H9 (cell line): ENCODE measurements at regions not wholly inside any gene's neighbourhood (a gene's known extent, or its start where the extent isn't known, plus 50 kb on each side); places are given as distances from the start of the nearest gene placed in this dataset.

ENCODE experiments used
- DNase-seq: peaks from one replicate; pipeline ENCODE4 v3.0.0-alpha.2; 2017
- H2AFZ ChIP-seq: one replicate; pipeline ENCODE4 v1.6.1; 2013; ENCODE audit warnings: mild to moderate bottlenecking, low read length, control low read depth, moderate library complexity
- H2AK5ac ChIP-seq: 2 replicates; pipeline ENCODE4 v1.6.1; 2013; ENCODE audit warnings: low read length, control low read depth, mixed read lengths; ENCODE audit not compliant: insufficient read length
- H2BK120ac ChIP-seq: one replicate; pipeline ENCODE4 v1.6.1; 2013; ENCODE audit warnings: low read depth, mild to moderate bottlenecking, low read length, control low read depth, inconsistent platforms; ENCODE audit not compliant: poor library complexity, severe bottlenecking
- H2BK12ac ChIP-seq: 2 replicates; pipeline ENCODE4 v1.6.1; 2013; ENCODE audit warnings: low read length, control low read depth, mixed read lengths, low read depth; ENCODE audit not compliant: insufficient read length
- H2BK15ac ChIP-seq: 2 replicates; pipeline ENCODE4 v1.6.1; 2013; ENCODE audit warnings: low read depth, low read length, control low read depth
- H2BK20ac ChIP-seq: one replicate; pipeline ENCODE4 v1.6.1; 2013; ENCODE audit warnings: low read depth, mild to moderate bottlenecking, low read length, control low read depth, inconsistent platforms; ENCODE audit not compliant: poor library complexity, severe bottlenecking
- H2BK5ac ChIP-seq: 2 replicates; pipeline ENCODE4 v1.6.1; 2013; ENCODE audit warnings: low read length, control low read depth, mixed read lengths; ENCODE audit not compliant: insufficient read length
- H3K14ac ChIP-seq: 2 replicates; pipeline ENCODE4 v1.6.1; 2013; ENCODE audit warnings: low read length, control low read depth; ENCODE audit not compliant: insufficient read depth
- H3K18ac ChIP-seq: 2 replicates; pipeline ENCODE4 v1.6.1; 2013; ENCODE audit warnings: low read depth, mild to moderate bottlenecking, mixed read lengths, low read length, control low read depth; ENCODE audit not compliant: insufficient read length
- H3K23ac ChIP-seq: 2 replicates; pipeline ENCODE4 v1.6.1; 2013; ENCODE audit warnings: low read length, control low read depth, mixed read lengths, low read depth; ENCODE audit not compliant: insufficient read length
- H3K23me2 ChIP-seq: 2 replicates; pipeline ENCODE4 v1.6.1; 2013; ENCODE audit warnings: low read depth, mild to moderate bottlenecking, mixed read lengths, low read length, control low read depth; ENCODE audit not compliant: insufficient read length, poor library complexity, severe bottlenecking
- H3K27ac ChIP-seq: 2 replicates; pipeline ENCODE4 v1.5.1; 2013; ENCODE audit warnings: low read length, control low read depth, mixed read lengths, low read depth; ENCODE audit not compliant: insufficient read length
- H3K27me3 ChIP-seq: 2 replicates; pipeline ENCODE4 v1.6.1; 2013; ENCODE audit warnings: low read length, control low read depth, inconsistent platforms; ENCODE audit not compliant: insufficient read depth
- H3K4ac ChIP-seq: 2 replicates; pipeline ENCODE4 v1.6.1; 2013; ENCODE audit warnings: low read depth, mild to moderate bottlenecking, control low read depth, inconsistent platforms, low read length, moderate library complexity
- H3K4me1 ChIP-seq: 2 replicates; pipeline ENCODE4 v1.6.1; 2013; ENCODE audit warnings: low read length, control low read depth, inconsistent platforms; ENCODE audit not compliant: insufficient read depth
- H3K4me2 ChIP-seq: 2 replicates; pipeline ENCODE4 v1.6.1; 2013; ENCODE audit warnings: low read length, control low read depth, mixed read lengths; ENCODE audit not compliant: insufficient read length, insufficient read depth
- H3K56ac ChIP-seq: 2 replicates; pipeline ENCODE4 v1.6.1; 2013; ENCODE audit warnings: low read depth, mild to moderate bottlenecking, mixed read lengths, low read length, control low read depth; ENCODE audit not compliant: insufficient read length
- H3K79me1 ChIP-seq: 2 replicates; pipeline ENCODE4 v1.6.1; 2013; ENCODE audit warnings: low read depth, mild to moderate bottlenecking, moderate library complexity, low read length, control low read depth, inconsistent platforms; ENCODE audit not compliant: insufficient read depth, poor library complexity, severe bottlenecking
- H3K79me2 ChIP-seq: 2 replicates; pipeline ENCODE4 v1.6.1; 2013; ENCODE audit warnings: low read length, control low read depth, inconsistent platforms; ENCODE audit not compliant: insufficient read depth
- H3K9ac ChIP-seq: 2 replicates; pipeline ENCODE4 v1.6.1; 2013; ENCODE audit warnings: low read length, control low read depth, mixed read lengths; ENCODE audit not compliant: insufficient read length; ENCODE audit errors: extremely low read depth
- H3K9me3 ChIP-seq: one replicate; pipeline ENCODE4 v1.6.1; 2013; ENCODE audit warnings: low read depth, low read length, inconsistent platforms; ENCODE audit not compliant: control insufficient read depth
- H3T11ph ChIP-seq: one replicate; pipeline ENCODE4 v1.6.1; 2013; ENCODE audit warnings: mild to moderate bottlenecking, low read length, control low read depth, inconsistent platforms
- H4K20me1 ChIP-seq: one replicate; pipeline ENCODE4 v1.6.1; 2013; ENCODE audit not compliant: control insufficient read depth, insufficient read length, insufficient read depth
- H4K5ac ChIP-seq: 2 replicates; pipeline ENCODE4 v1.6.1; 2013; ENCODE audit warnings: low read depth, mild to moderate bottlenecking, mixed read lengths, low read length, control low read depth; ENCODE audit not compliant: insufficient read length
- H4K8ac ChIP-seq: replicated peaks from 2 replicates; pipeline ENCODE4 v1.6.1; 2013; ENCODE audit warnings: low read length, control low read depth, mixed read lengths, low read depth; ENCODE audit not compliant: insufficient read length
- H4K91ac ChIP-seq: 2 replicates; pipeline ENCODE4 v1.6.1; 2013; ENCODE audit warnings: low read depth, mild to moderate bottlenecking, moderate library complexity, mixed read lengths, low read length, control low read depth; ENCODE audit not compliant: insufficient read length
- H3K27ac Mint-ChIP-seq, 3 experiments: 2 replicates in 2 of 3; 3 replicates in 1 of 3; pipeline ENCODE4 v1.8.0; 2020 to 2021; ENCODE audit warnings: mixed read lengths in 3 of 3, mild to moderate bottlenecking in 1 of 3, moderate library complexity in 1 of 3
- H3K27me3 Mint-ChIP-seq: 2 replicates; pipeline ENCODE4 v1.8.0; 2021; ENCODE audit warnings: low read depth, mild to moderate bottlenecking, moderate library complexity, mixed read lengths
- H3K36me3 Mint-ChIP-seq, 3 experiments: 2 replicates in 2 of 3; 3 replicates in 1 of 3; pipeline ENCODE4 v1.8.0; 2020 to 2021; ENCODE audit warnings: low read depth in 3 of 3, mixed read lengths in 3 of 3; ENCODE audit not compliant: insufficient read depth in 1 of 3
- H3K4me1 Mint-ChIP-seq, 2 experiments: 2 replicates each; pipeline ENCODE4 v1.8.0; 2020; ENCODE audit warnings: mixed read lengths in 2 of 2
- H3K4me3 Mint-ChIP-seq, 2 experiments: 2 replicates in 1 of 2; 3 replicates in 1 of 2; pipeline ENCODE4 v1.8.0; 2020 to 2021; ENCODE audit warnings: mild to moderate bottlenecking in 2 of 2, mixed read lengths in 2 of 2, moderate library complexity in 1 of 2
- H3K9me3 Mint-ChIP-seq, 2 experiments: 2 replicates in 1 of 2; 3 replicates in 1 of 2; pipeline ENCODE4 v1.8.0; 2020; ENCODE audit warnings: mild to moderate bottlenecking in 2 of 2, mixed read lengths in 2 of 2, moderate library complexity in 1 of 2
- CTCF ChIP-seq: fragments of 200-600 bp; sonication (generic); conservative IDR thresholded peaks from 3 replicates; pipeline ENCODE4 v1.8.0; 2021; ENCODE audit warnings: antibody characterized with exemption, mild to moderate bottlenecking
- WGBS: extraction: QIAGEN DNeasy Blood & Tissue Kit; methylation state at CpG from one replicate; pipeline ENCODE4 v1.1.7; 2013; ENCODE audit warnings: missing lambda C conversion rate, low lambda C conversion rate, mixed read lengths; ENCODE audit not compliant: insufficient read length; ENCODE audit errors: extremely low coverage; 5-methylcytosine and 5-hydroxymethylcytosine counted together

GRCh38 chr12:16094437-16094836 is 183.0 kb downstream of the SLC15A5 start:
- Mint-ChIP-seq H3K9me3 (peaks cover 16 to 18% of the 10 kb centered on the region in 2 experiments; a peak in 4 of 5 replicates), H3K4me1 (no peaks in the 10 kb centered on the region), H3K27ac (no peak overlapping the region), H3K36me3 (peaks cover 3 to 17% (median 5%) of the 10 kb centered on the region in 3 experiments; a peak in 4 of 7 replicates), H3K27me3 (peaks cover 3% of the 10 kb centered on the region; the same call in 1 of the 2 replicates), H3K4me3 (no peak overlapping the region)
- no peak overlapping the region for H3K4ac ChIP-seq
- no peak overlapping the region for H2BK5ac ChIP-seq
- H3K23me2 ChIP-seq = no peaks in the 10 kb centered on the region
- H2BK120ac ChIP-seq = no peak overlapping the region
- H4K91ac ChIP-seq = no peak overlapping the region
- DNase-seq = no peak
- H3K23ac ChIP-seq = no peak overlapping the region
- H3K27ac ChIP-seq = no peak overlapping the region
- no peaks in the 10 kb centered on the region for H3K27me3 ChIP-seq
- no peak overlapping the region for H2AFZ ChIP-seq
- H3T11ph ChIP-seq = no peak overlapping the region
- H4K8ac ChIP-seq = no peak overlapping the region
- H4K5ac ChIP-seq = no peak overlapping the region
- no peaks in the 10 kb centered on the region for H3K79me1 ChIP-seq
- H3K9ac ChIP-seq = no peak overlapping the region
- H3K56ac ChIP-seq = no peak overlapping the region
- no peaks in the 10 kb centered on the region for H3K79me2 ChIP-seq
- no peaks in the 10 kb centered on the region for H3K9me3 ChIP-seq
- no peak overlapping the region for H3K18ac ChIP-seq
- no CpG with 5 or more reads among the region's 2 CpGs for WGBS
- TF ChIP-seq CTCF = no peak
- H2BK12ac ChIP-seq = no peak overlapping the region
- no peaks in the 10 kb centered on the region for H4K20me1 ChIP-seq
- H3K4me2 ChIP-seq = no peak overlapping the region
- no peak overlapping the region for H2AK5ac ChIP-seq
- H3K14ac ChIP-seq = no peak overlapping the region
- no peak overlapping the region for H2BK20ac ChIP-seq
- no peak overlapping the region for H2BK15ac ChIP-seq
- no peaks in the 10 kb centered on the region for H3K4me1 ChIP-seq
